Lung (tissue), 11 donors: ENCODE measurements at regions not wholly inside any gene's neighbourhood (a gene's known extent, or its start where the extent isn't known, plus 50 kb on each side); places are given as distances from the start of the nearest gene placed in this dataset.

ENCODE experiments used
- ATAC-seq: fragments of 200-7000 bp; cut with Tn5 transposase; one replicate; pipeline ENCODE4 v1.9.1; 2020; ENCODE audit warnings: moderate number of reproducible peaks; ENCODE audit not compliant: insufficient read depth, low FRiP score
- DNase-seq, 3 donors: peaks; one replicate each; pipeline ENCODE4 v3.0.0-alpha.2; 2013 to 2017
- H3K27ac ChIP-seq, 2 donors: one replicate each; pipeline ENCODE4 v1.5.1; 2013; ENCODE audit warnings: mild to moderate bottlenecking in 2 of 2, moderate library complexity in 2 of 2, control low read depth in 1 of 2, inconsistent platforms in 1 of 2, low read depth in 1 of 2, low read length in 1 of 2
- H3K27me3 ChIP-seq, 3 donors: one replicate each; pipeline ENCODE4 v1.5.1; 2013; ENCODE audit warnings: low read length in 2 of 3; ENCODE audit not compliant: control insufficient read depth in 3 of 3, insufficient read depth in 3 of 3
- H3K36me3 ChIP-seq, 4 donors: one replicate each; pipeline ENCODE4 v1.5.1; 2013; ENCODE audit warnings: low read length in 4 of 4, mild to moderate bottlenecking in 1 of 4, moderate library complexity in 1 of 4; ENCODE audit not compliant: control insufficient read depth in 4 of 4, insufficient read depth in 4 of 4
- H3K4me1 ChIP-seq, 5 donors: one replicate each; pipeline ENCODE4 v1.5.1; 2013; ENCODE audit warnings: low read length in 5 of 5, mild to moderate bottlenecking in 2 of 5, moderate library complexity in 1 of 5; ENCODE audit not compliant: control insufficient read depth in 5 of 5, insufficient read depth in 5 of 5
- H3K4me3 ChIP-seq: one replicate; pipeline ENCODE4 v1.5.1; 2013; ENCODE audit warnings: mild to moderate bottlenecking, control low read depth, moderate library complexity
- H3K9ac ChIP-seq, 2 donors: one replicate each; pipeline ENCODE4 v1.5.1; 2013; ENCODE audit warnings: low read length in 2 of 2, control low read depth in 1 of 2; ENCODE audit not compliant: insufficient read depth in 1 of 2
- H3K9me3 ChIP-seq, 4 donors: one replicate each; pipeline ENCODE4 v1.5.1; 2013; ENCODE audit warnings: low read length in 3 of 4, mild to moderate bottlenecking in 1 of 4, moderate library complexity in 1 of 4; ENCODE audit not compliant: control insufficient read depth in 4 of 4, insufficient read depth in 3 of 4
- WGBS, 2 donors: extraction: QIAGEN DNeasy Blood & Tissue Kit; methylation state at CpG; one replicate each; pipeline ENCODE4 v1.1.7; 2013; 5-methylcytosine and 5-hydroxymethylcytosine counted together
- TF ChIP-seq, protein P1 (sequence below): IDR thresholded peaks from 2 replicates; pipeline ENCODE4 v1.5.1; 2012; ENCODE audit warnings: mild to moderate bottlenecking; ENCODE audit errors: control extremely low read depth, extremely low read depth
- donor health status: control.
- donor health status: control.
- donor health status: Bipolar disorder and iron deficiency.
- donor health status: healthy.
- donor health status: DM: yes; HTN: yes; CAD: no.

GRCh38 chr4:14871676-14872430 lies 130.4 kb upstream of the CPEB2 start:
- Histone ChIP-seq H3K27ac (no peak overlapping the region), H3K36me3 (no peaks in the 10 kb centered on the region), H3K9ac (no peak overlapping the region), H3K9me3 (no peaks in the 10 kb centered on the region), H3K4me3 (no peak overlapping the region), H3K4me1 (peaks cover 0 to 6% (median 0%) of the 10 kb centered on the region in 5 donors), H3K27me3 (no peaks in the 10 kb centered on the region)
- DNase-seq (no peak), ATAC-seq (no peak)
- WGBS, 2 donors, result 76 to 85% methylated on average over 6 of the region's 6 CpGs
- TF ChIP-seq, protein P1, sequence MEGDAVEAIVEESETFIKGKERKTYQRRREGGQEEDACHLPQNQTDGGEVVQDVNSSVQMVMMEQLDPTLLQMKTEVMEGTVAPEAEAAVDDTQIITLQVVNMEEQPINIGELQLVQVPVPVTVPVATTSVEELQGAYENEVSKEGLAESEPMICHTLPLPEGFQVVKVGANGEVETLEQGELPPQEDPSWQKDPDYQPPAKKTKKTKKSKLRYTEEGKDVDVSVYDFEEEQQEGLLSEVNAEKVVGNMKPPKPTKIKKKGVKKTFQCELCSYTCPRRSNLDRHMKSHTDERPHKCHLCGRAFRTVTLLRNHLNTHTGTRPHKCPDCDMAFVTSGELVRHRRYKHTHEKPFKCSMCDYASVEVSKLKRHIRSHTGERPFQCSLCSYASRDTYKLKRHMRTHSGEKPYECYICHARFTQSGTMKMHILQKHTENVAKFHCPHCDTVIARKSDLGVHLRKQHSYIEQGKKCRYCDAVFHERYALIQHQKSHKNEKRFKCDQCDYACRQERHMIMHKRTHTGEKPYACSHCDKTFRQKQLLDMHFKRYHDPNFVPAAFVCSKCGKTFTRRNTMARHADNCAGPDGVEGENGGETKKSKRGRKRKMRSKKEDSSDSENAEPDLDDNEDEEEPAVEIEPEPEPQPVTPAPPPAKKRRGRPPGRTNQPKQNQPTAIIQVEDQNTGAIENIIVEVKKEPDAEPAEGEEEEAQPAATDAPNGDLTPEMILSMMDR, result no peak

DNA sequence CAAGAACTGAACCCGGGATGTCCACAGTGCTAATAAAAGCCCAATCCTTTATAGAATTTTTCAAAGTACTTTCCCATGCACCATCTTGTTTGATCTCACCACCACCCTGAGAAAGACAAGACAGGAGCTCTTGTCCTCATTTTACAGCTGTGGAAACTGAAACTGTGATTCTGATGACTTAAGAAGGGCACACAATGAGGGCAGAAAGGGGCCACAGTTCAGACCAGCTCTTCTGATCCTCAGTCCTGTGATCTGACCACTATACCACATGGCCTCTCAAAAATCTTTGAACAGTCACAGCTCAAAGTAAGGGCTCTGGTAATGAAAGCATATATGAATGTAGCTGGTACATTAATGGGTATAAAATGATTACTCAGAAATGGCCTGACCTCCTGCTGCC lies 127.3 kb upstream of the CPEB2 start:
- DNase-seq (no peak), ATAC-seq (no peak)
- Histone ChIP-seq H3K27me3 (no peaks in the 10 kb centered on the region), H3K9me3 (no peaks in the 10 kb centered on the region), H3K36me3 (no peaks in the 10 kb centered on the region), H3K27ac (no peak overlapping the region), H3K9ac (no peak overlapping the region), H3K4me1 (peaks cover 0 to 8% (median 4%) of the 10 kb centered on the region in 5 donors), H3K4me3 (no peak overlapping the region)
- TF ChIP-seq, protein P1, result no peak
- WGBS, 2 donors, result 89 to 90% methylated on average over 1 of the region's 1 CpG

DNA sequence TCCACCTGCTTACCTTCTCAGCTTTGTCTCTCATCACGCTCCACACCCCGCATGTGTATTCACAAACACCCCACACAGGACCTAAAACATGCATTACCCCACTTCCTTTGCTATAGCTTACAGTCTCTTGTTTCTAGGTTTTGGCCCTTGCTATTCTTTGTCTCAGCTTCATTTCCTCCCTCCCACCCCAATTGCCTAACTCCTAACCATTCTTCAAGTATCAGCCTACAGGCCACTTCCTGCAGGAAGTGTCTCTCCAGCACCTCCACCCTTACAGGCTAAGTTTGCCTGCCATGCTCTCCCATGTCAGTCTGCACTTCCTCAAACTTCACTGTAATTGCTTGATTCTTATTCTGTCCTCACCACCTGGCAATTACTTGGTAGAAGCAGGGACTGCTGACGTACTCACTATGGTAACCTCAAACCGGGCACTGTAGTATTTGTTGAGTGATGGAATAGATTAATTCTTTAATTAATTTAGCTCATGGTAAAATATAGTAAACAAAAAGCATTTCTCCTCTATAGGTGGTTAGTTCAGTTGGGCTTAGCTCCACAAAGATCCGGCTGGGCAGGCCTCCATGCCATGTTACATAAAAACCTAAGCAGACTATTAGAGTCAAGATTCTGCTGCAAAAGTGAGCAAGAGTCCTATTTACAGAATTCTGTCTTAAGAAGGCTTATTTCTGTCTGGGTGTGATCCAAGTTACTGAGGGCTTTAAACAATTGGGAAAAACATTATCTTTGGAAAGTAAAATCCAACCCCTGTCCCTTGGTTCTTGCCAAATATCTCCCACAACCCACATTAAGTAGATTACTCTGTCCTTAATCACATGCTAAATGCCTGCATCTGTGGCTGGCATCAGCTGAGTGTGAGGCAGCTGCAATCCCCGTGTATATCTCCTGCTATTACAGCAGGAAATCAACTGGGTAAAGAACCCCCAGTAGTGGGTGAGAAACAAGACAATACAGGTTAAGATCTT lies 124.7 kb upstream of the CPEB2 start:
- Histone ChIP-seq H3K4me3 (no peak overlapping the region), H3K4me1 (peaks cover 0 to 8% (median 4%) of the 10 kb centered on the region in 5 donors), H3K27ac (peak overlapping the region in 1 of 2 donors; percentile 26), H3K27me3 (no peaks in the 10 kb centered on the region), H3K36me3 (no peaks in the 10 kb centered on the region), H3K9ac (no peak overlapping the region), H3K9me3 (no peaks in the 10 kb centered on the region)
- ATAC-seq, result peak; percentile 36
- TF ChIP-seq, protein P1, result no peak
- DNase-seq, result peak in 2 of 3 donors; percentile 21 to 35
- 16 to 31% methylated on average over 6 of the region's 6 CpGs for WGBS, 2 donors
